ENCODE measurements at regions not wholly inside any gene's neighbourhood (a gene's known extent, or its start where the extent isn't known, plus 50 kb on each side); places are given as distances from the start of the nearest gene placed in this dataset.
"Not testable (repeated sequence)": the region's sequence is repeated elsewhere in the genome, so short reads cannot be mapped to it uniquely, and the experiment has no call there.

- Histone ChIP-seq H3K27ac (ENCODE audit: low read depth) (no peak overlapping the region), H3K36me3 (ENCODE audit: insufficient read depth) (no peaks in the 10 kb centered on the region), H3K4me1 (ENCODE audit: insufficient read depth) (no peaks in the 10 kb centered on the region), H3K4me3 (ENCODE audit: low read depth, low read length) (no peak overlapping the region)
- DNase-seq (ENCODE audit: extremely low spot score) = no peak
- 91% methylated on average over 6 of the region's 6 CpGs for WGBS
Measured at GRCh38 chr2:109719871-109720270, 74.2 kb upstream of the RGPD5 start.

DNA sequence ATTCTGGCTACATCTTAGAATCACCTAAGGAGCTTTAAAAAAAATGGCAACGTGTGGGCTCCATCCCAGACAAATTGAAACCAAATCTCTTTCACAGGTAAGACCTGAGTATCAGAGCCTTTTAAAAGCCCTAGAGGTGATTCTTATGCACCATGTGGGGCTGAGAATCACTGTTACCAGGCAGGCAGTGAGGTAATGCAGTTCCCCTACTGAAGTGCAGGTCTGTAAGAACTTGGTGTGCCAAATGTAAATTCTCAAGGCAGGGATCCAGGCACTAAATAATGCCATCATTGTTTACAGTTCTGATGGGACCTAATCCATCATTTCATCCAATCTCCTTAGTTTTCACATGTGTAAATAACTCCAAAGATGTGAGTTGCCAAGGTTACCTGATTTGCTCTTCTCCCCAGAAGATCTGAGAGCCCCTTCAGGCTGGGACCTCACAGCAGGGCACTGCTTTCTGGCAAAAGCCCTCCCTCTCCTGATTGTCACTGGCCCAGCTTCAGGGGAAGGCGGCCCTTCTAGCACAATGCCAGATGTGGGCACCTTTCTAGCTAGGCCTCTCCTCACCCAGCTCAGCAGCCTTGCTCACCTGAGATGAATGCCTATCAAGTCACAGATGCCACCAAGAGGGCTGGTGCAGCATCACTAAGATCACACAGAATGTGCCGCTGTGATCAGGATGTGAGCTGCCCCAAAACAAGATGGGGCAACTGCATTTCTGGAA is 73.6 kb upstream of the RGPD5 start:
- 84% methylated on average over 3 of the region's 3 CpGs for WGBS
- no peaks in the 10 kb centered on the region for H3K4me1 ChIP-seq (ENCODE audit: insufficient read depth)
- H3K27ac ChIP-seq (ENCODE audit: low read depth) = no peak overlapping the region
- no peak overlapping the region for H3K4me3 ChIP-seq (ENCODE audit: low read depth, low read length)
- no peak for DNase-seq (ENCODE audit: extremely low spot score)
- H3K36me3 ChIP-seq (ENCODE audit: insufficient read depth) = no peaks in the 10 kb centered on the region

DNA sequence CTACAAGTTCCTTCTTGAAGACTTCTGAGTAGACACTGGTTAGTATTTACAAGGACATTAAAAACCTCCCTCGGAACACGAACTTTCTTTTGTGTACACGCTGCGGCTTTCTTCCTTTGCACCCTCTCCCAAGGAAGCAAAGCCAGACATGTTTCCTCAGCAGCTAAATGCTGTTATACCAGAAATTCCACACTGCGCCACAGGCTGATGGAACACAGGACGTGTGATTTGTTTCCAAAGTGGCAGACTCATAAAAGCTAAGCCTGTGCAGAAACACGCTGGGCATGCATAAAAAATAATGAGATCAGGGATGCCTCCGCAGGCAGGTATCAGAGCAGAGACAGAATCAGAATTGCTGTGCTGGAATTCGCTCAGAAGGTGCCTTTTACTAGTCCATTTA is 73.0 kb upstream of the RGPD5 start:
- H3K27ac ChIP-seq (ENCODE audit: low read depth) = no peak overlapping the region
- no peaks in the 10 kb centered on the region for H3K36me3 ChIP-seq (ENCODE audit: insufficient read depth)

DNA sequence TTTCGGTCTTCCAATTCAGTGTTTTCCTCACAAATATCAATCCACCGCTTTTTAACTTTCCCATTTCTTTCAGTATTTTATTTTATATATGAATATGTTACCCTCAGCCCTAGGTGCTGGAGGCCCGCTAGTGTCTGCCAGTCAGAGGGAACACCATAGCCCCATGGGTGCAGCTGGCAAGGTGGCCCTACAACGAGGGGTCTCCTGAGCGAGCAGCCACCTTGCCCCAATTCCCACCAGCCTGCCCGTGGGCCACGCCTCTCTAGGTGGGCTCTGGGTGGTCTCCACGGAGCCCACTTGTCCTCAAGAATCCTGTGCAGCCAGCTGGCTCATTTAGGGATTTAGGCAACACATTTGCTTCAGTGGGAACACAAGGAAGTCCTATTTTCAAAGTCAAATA is 72.5 kb upstream of the RGPD5 start:
- H3K4me1 ChIP-seq (ENCODE audit: insufficient read depth) = no peaks in the 10 kb centered on the region
- H3K4me3 ChIP-seq (ENCODE audit: low read depth, low read length) = no peak overlapping the region
- WGBS = 74% methylated on average over 8 of the region's 8 CpGs
- no peak for DNase-seq (ENCODE audit: extremely low spot score)
- H3K36me3 ChIP-seq (ENCODE audit: insufficient read depth) = no peaks in the 10 kb centered on the region
- H3K27ac ChIP-seq (ENCODE audit: low read depth) = no peak overlapping the region

More for the DNA sequence above, 73.0 kb upstream of the RGPD5 start:
- Histone ChIP-seq H3K4me3 (ENCODE audit: low read depth, low read length) (no peak overlapping the region), H3K4me1 (ENCODE audit: insufficient read depth) (no peaks in the 10 kb centered on the region)
- DNase-seq (ENCODE audit: extremely low spot score) = peak; percentile 78
- 61% methylated on average over 9 of the region's 9 CpGs for WGBS

- H3K4me1 ChIP-seq (ENCODE audit: insufficient read depth) = no peaks in the 10 kb centered on the region
- no peak overlapping the region for H3K27ac ChIP-seq (ENCODE audit: low read depth)
- H3K4me3 ChIP-seq (ENCODE audit: low read depth, low read length) = no peak overlapping the region
- no peak for DNase-seq (ENCODE audit: extremely low spot score)
- WGBS = 36% methylated on average over 5 of the region's 5 CpGs
- H3K36me3 ChIP-seq (ENCODE audit: insufficient read depth) = no peaks in the 10 kb centered on the region
Measured at GRCh38 chr2:109722026-109722425, 72.1 kb upstream of the RGPD5 start.

DNA sequence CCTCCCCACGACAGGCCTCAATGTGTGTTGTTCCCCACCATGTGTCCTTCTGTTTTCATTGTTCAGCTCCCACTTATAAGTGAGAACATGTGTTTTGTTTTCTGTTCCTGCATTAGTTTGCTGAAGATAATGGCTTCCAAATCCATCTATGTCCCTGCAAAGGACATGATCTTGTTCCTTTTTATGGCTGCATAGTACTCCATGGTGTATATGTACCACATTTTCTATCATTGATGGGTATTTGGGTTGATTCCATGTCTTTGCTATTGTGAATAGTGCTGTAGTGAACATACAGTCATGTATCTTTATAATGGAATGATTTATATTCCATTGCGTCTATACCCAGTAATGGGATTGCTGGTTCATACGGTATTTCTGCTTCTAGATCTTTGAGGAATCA is 71.5 kb upstream of the RGPD5 start:
- not testable (repeated sequence) for H3K36me3 ChIP-seq (ENCODE audit: insufficient read depth); H3K27ac ChIP-seq (ENCODE audit: low read depth); H3K4me3 ChIP-seq (ENCODE audit: low read depth, low read length); H3K4me1 ChIP-seq (ENCODE audit: insufficient read depth); DNase-seq (ENCODE audit: extremely low spot score)
- 97% methylated on average over 3 of the region's 3 CpGs for WGBS

DNA sequence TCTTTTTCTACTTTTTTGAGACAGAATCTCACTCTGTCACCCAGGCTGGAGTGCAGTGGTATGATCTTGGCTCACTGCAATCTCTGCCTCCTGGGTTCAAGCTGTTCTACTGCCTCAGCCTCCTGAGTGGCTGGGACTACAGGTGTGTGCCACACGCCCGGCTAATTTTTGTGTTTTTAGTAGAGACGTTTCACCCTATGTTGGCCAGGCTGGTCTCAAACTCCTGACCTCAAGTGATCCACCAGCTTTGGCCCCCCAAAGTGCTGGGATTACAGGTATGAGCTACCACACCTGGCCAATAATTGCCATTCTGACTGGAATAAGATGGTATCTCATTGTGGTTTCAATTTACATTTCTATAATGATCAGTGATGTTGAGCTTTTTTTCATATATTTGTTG is 71.0 kb upstream of the RGPD5 start:
- H3K4me1 ChIP-seq (ENCODE audit: insufficient read depth); H3K27ac ChIP-seq (ENCODE audit: low read depth); H3K36me3 ChIP-seq (ENCODE audit: insufficient read depth); DNase-seq (ENCODE audit: extremely low spot score); H3K4me3 ChIP-seq (ENCODE audit: low read depth, low read length): not testable (repeated sequence)
- WGBS = 95% methylated on average over 3 of the region's 3 CpGs

GRCh38 chr2:109724533-109725460 is 69.3 kb upstream of the RGPD5 start:
- Histone ChIP-seq H3K4me1 (ENCODE audit: insufficient read depth) (no peaks in the 10 kb centered on the region), H3K36me3 (ENCODE audit: insufficient read depth) (no peaks in the 10 kb centered on the region), H3K27ac (ENCODE audit: low read depth) (no peak overlapping the region), H3K4me3 (ENCODE audit: low read depth, low read length) (no peak overlapping the region)
- 94% methylated on average over 9 of the region's 9 CpGs for WGBS
- no peak for DNase-seq (ENCODE audit: extremely low spot score)

DNA sequence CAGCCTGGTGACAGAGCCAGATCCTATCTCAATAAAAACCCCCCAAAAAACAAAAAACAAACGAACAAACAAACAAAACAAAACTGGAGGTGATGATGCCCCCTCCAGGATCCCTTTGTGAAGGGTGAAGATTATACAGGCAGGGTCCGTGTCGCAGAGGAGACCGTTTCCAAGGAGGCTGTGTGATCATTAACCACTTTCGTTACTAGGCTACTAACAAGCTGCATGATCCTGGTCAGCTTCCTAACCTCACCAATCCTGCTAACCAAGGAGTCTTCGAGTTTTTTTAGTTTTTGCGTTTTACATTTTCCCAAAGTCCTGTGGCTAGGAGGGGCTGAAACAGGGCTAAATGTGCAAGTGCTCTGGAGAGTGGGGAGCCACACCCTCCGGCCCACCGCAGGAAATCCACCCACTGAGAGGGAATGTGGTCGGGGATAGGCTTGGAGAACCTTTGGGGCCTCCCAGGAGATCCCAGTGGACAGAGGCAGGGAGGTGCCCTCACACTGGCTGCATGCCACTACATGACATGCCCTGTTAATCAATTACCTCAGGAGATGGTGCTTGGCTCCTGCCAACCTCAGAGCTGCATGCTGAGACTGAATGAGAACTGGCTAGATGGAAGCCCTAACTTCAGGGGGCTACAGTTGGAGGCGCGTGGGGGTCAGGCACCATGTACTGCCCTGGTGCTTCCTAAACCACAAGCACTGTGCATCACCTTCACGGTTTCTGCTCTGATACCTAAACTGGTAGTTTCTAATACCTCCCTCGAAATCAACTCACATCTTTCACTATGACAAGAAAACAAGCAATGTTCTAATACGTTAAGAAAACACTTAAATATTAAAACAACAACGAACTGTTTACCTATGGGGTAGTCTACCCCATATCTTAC is 67.5 kb upstream of the RGPD5 start:
- Histone ChIP-seq H3K4me1 (ENCODE audit: insufficient read depth) (no peaks in the 10 kb centered on the region), H3K36me3 (ENCODE audit: insufficient read depth) (no peaks in the 10 kb centered on the region), H3K27ac (ENCODE audit: low read depth) (no peak overlapping the region), H3K4me3 (ENCODE audit: low read depth, low read length) (no peak overlapping the region)
- DNase-seq (ENCODE audit: extremely low spot score) = no peak
- WGBS = 89% methylated on average over 16 of the region's 16 CpGs

DNA sequence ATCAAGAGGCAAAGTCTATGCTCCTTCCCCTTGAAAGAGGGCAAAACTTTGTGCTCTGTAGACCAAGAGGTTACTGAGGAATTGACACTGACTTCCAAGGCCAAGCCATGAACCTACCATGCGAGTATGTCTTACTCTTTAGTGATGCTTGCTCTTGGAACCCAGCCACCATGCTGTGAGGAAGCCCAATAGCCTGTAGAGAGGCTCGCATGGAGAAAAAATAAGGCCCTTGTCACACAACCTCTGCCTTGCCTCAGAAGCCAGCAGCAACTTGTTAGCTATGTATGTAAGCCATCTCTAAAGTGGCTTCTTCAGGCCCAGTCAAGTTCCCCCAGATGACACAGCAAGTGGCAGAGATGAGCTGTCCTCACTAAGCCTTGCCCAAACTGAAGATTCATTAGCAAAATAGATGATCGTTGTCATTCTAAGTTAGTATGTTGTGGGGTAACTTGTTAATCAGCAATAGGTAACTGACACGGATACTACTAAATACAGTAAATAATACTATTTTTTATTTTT is 66.1 kb upstream of the RGPD5 start:
- Histone ChIP-seq H3K4me1 (ENCODE audit: insufficient read depth) (no peaks in the 10 kb centered on the region), H3K36me3 (ENCODE audit: insufficient read depth) (no peaks in the 10 kb centered on the region), H3K27ac (ENCODE audit: low read depth) (no peak overlapping the region), H3K4me3 (ENCODE audit: low read depth, low read length) (no peak overlapping the region)
- WGBS = 99% methylated on average over 4 of the region's 4 CpGs
- no peak for DNase-seq (ENCODE audit: extremely low spot score)

DNA sequence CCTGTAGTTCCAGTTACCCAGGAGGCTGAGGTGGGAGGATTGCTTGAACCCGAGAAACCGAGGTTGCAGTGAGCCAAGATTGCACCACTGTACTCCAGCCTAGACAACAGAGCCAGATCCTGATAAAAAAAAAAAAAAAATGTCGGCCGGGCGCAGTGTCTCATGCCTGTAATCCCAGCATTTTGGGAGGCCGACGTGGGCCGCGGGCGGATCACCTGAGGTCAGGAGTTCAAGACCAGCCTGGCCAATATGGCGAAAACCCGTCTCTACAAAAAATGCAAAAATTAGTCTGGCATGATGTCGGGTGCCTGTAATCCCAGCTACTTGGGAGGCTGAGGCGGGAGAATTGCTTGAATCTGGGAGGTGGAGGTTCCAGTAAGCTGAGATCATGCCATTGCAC is 60.4 kb upstream of the RGPD5 start:
- 90% methylated on average over 14 of the region's 14 CpGs for WGBS
- not testable (repeated sequence) for H3K27ac ChIP-seq (ENCODE audit: low read depth)

DNA sequence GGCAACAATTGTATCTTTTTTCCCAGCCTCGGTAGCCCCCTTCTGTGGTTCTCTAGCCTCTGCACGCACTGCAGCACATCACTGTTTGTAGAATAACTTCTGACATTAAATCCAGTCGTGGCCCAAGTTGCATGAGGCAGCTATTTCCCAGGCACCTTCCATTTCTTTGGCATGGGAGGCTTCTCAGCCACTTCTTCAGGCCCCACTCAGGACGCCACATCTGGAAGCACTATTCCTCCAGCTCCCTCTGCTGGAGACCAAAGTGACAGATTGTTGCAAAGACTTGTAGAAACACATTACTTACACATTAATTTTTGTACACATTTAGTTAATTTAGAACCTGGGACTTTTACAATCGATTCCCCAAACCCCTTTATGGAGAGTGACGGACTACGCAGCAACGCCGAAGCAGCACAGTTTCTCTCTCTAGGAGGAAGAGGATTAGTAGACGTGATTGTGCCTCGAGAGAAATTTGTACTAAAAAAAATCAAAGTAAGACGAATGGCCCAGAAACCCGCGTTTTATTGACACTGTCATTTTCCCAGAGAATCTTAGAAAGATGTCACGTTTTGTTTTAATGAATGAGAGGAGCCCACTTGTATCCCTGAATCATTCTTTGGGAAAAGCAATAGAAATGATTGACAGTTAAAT is 57.8 kb upstream of the RGPD5 start:
- 45% methylated on average over 15 of the region's 15 CpGs for WGBS

More for the DNA sequence above, 60.4 kb upstream of the RGPD5 start:
- not testable (repeated sequence) for H3K36me3 ChIP-seq (ENCODE audit: insufficient read depth); H3K4me3 ChIP-seq (ENCODE audit: low read depth, low read length); DNase-seq (ENCODE audit: extremely low spot score); H3K4me1 ChIP-seq (ENCODE audit: insufficient read depth)

More for the DNA sequence above, 57.8 kb upstream of the RGPD5 start:
- no peak overlapping the region for H3K4me3 ChIP-seq (ENCODE audit: low read depth, low read length)
- H3K4me1 ChIP-seq (ENCODE audit: insufficient read depth) = no peaks in the 10 kb centered on the region
- H3K36me3 ChIP-seq (ENCODE audit: insufficient read depth) = no peaks in the 10 kb centered on the region
- peak; percentile 57 for DNase-seq (ENCODE audit: extremely low spot score)
- no peak overlapping the region for H3K27ac ChIP-seq (ENCODE audit: low read depth)

All from urinary bladder (tissue), 3 donors.